IMR-90 (cell line): ENCODE measurements at regions not wholly inside any gene's neighbourhood (a gene's known extent, or its start where the extent isn't known, plus 50 kb on each side); places are given as distances from the start of the nearest gene placed in this dataset.

Experiments
- ATAC-seq: fragments of 200-7000 bp; cut with Tn5 transposase; 2 replicates; pipeline ENCODE4 v1.9.1; 2020; ENCODE audit warnings: low read depth, mild to moderate bottlenecking, moderate library complexity
- BruUV-seq: library from RNA; stranded (reverse); fragments of 400-500 nt; replicated peaks from 2 replicates; lab custom pipeline; 2021; lab: Mats Ljungman, UMichigan
- CTCF ChIA-PET: fragments of 300-600 bp; formaldehyde crosslinking; extraction: SDS; loops from one replicate; lab custom pipeline; 2021; ENCODE audit warnings: antibody characterized with exemption; lab: Yijun Ruan, JAX
- POLR2A ChIA-PET: fragments of 300-600 bp; sonication (Branson Sonifier 250); formaldehyde crosslinking; loops from one replicate; lab custom pipeline; 2022; ENCODE audit warnings: antibody characterized with exemption; ENCODE audit not compliant: unreplicated experiment; lab: Charles Lee
- DNase-seq: peaks from one replicate; pipeline ENCODE4 v3.0.0; 2013
- H2AFZ ChIP-seq: replicated peaks from 2 replicates; pipeline ENCODE3; 2013; ENCODE audit warnings: low read length, mild to moderate bottlenecking; ENCODE audit not compliant: poor library complexity
- H2AK5ac ChIP-seq: 2 replicates; pipeline ENCODE4 v1.6.1; 2013; ENCODE audit warnings: low read depth, low read length, inconsistent platforms
- H2AK9ac ChIP-seq: replicated peaks from 2 replicates; pipeline ENCODE3; 2013; ENCODE audit warnings: mild to moderate bottlenecking, low read depth, low read length, moderate library complexity; ENCODE audit not compliant: poor library complexity
- H2BK120ac ChIP-seq: 2 replicates; pipeline ENCODE4 v1.6.1; 2013; ENCODE audit warnings: low read depth, low read length, inconsistent platforms
- H2BK15ac ChIP-seq: 3 replicates; pipeline ENCODE4 v1.6.1; 2013; ENCODE audit warnings: low read depth, low read length, inconsistent platforms
- H2BK20ac ChIP-seq: 2 replicates; pipeline ENCODE4 v1.6.1; 2013; ENCODE audit warnings: low read depth, mild to moderate bottlenecking, inconsistent platforms, low read length, moderate library complexity
- H2BK5ac ChIP-seq: 2 replicates; pipeline ENCODE4 v1.6.1; 2013; ENCODE audit warnings: mild to moderate bottlenecking, low read depth, low read length, inconsistent platforms; ENCODE audit not compliant: poor library complexity, severe bottlenecking
- H3K14ac ChIP-seq: replicated peaks from 2 replicates; pipeline ENCODE4 v1.6.1; 2013; ENCODE audit warnings: low read depth, low read length, inconsistent platforms
- H3K18ac ChIP-seq: 2 replicates; pipeline ENCODE4 v1.6.1; 2013; ENCODE audit warnings: low read depth, low read length, control low read depth
- H3K23ac ChIP-seq: 2 replicates; pipeline ENCODE4 v1.6.1; 2013; ENCODE audit warnings: low read depth, low read length, inconsistent platforms
- H3K27ac ChIP-seq: 2 replicates; pipeline ENCODE4 v1.5.1; 2013; ENCODE audit warnings: mild to moderate bottlenecking, control low read depth, low read length; ENCODE audit not compliant: insufficient read depth
- H3K27me3 ChIP-seq: 2 replicates; pipeline ENCODE4 v1.6.1; 2013; ENCODE audit warnings: low read length; ENCODE audit not compliant: control insufficient read depth, insufficient read depth
- H3K36me3 ChIP-seq: 2 replicates; pipeline ENCODE4 v1.6.1; 2013; ENCODE audit warnings: low read length, mixed read lengths; ENCODE audit not compliant: control insufficient read depth, insufficient read depth
- H3K4ac ChIP-seq: 2 replicates; pipeline ENCODE4 v1.6.1; 2013; ENCODE audit warnings: low read depth, low read length, inconsistent platforms
- H3K4me1 ChIP-seq: 2 replicates; pipeline ENCODE4 v1.6.1; 2013; ENCODE audit warnings: low read length, mixed read lengths; ENCODE audit not compliant: control insufficient read depth, insufficient read depth
- H3K4me2 ChIP-seq: 2 replicates; pipeline ENCODE4 v1.6.1; 2013; ENCODE audit warnings: low read depth, mild to moderate bottlenecking, control low read depth, low read length, moderate library complexity
- H3K4me3 ChIP-seq: 2 replicates; pipeline ENCODE4 v1.5.1; 2013; ENCODE audit warnings: low read depth, mild to moderate bottlenecking, control low read depth, low read length, moderate library complexity; ENCODE audit not compliant: insufficient read depth
- H3K56ac ChIP-seq: 2 replicates; pipeline ENCODE4 v1.6.1; 2013; ENCODE audit warnings: low read length, inconsistent platforms; ENCODE audit not compliant: insufficient read depth; ENCODE audit errors: extremely low read depth
- H3K79me1 ChIP-seq, 2 experiments: 2 replicates each; pipeline ENCODE4 v1.6.1; 2013; ENCODE audit warnings: low read length in 2 of 2, inconsistent platforms in 1 of 2, low read depth in 1 of 2
- H3K9ac ChIP-seq: 2 replicates; pipeline ENCODE4 v1.6.1; 2013; ENCODE audit warnings: low read depth, low read length, control low read depth
- H3K9me1 ChIP-seq: 2 replicates; pipeline ENCODE4 v1.6.1; 2013; ENCODE audit warnings: low read length, inconsistent platforms; ENCODE audit not compliant: insufficient read depth
- H3K9me3 ChIP-seq: 2 replicates; pipeline ENCODE4 v1.6.1; 2013; ENCODE audit warnings: low read length; ENCODE audit not compliant: control insufficient read depth, insufficient read depth
- H4K20me1 ChIP-seq: 2 replicates; pipeline ENCODE4 v1.6.1; 2013; ENCODE audit warnings: low read length, inconsistent platforms; ENCODE audit not compliant: insufficient read depth
- H4K5ac ChIP-seq: 2 replicates; pipeline ENCODE4 v1.6.1; 2013; ENCODE audit warnings: mild to moderate bottlenecking, low read depth, low read length, control low read depth
- H4K8ac ChIP-seq, 2 experiments: 2 replicates each; pipeline ENCODE4 v1.6.1; 2013; ENCODE audit warnings: low read depth in 2 of 2, low read length in 2 of 2, control low read depth in 1 of 2, inconsistent platforms in 1 of 2
- H4K91ac ChIP-seq: 2 replicates; pipeline ENCODE4 v1.6.1; 2013; ENCODE audit warnings: low read depth, low read length, inconsistent platforms; ENCODE audit not compliant: insufficient read depth
- BHLHE40 ChIP-seq: fragments of 150-350 bp; IDR thresholded peaks from 2 replicates; pipeline ENCODE4 v1.6.1; 2016; ENCODE audit warnings: mild to moderate bottlenecking, low read depth, low read length
- CEBPB ChIP-seq: IDR thresholded peaks from 2 replicates; pipeline ENCODE4 v1.6.1; 2012; ENCODE audit warnings: low read depth, low read length, improper control_type of control experiment
- CHD1 ChIP-seq: IDR thresholded peaks from 2 replicates; pipeline ENCODE4 v1.6.1; 2012; ENCODE audit warnings: low read depth, low read length, improper control_type of control experiment
- FOS ChIP-seq: fragments of 150-350 bp; IDR thresholded peaks from 2 replicates; pipeline ENCODE4 v1.6.1; 2016; ENCODE audit warnings: low read depth, low read length
- MAFK ChIP-seq: IDR thresholded peaks from 2 replicates; pipeline ENCODE4 v1.6.1; 2012; ENCODE audit warnings: low read depth, low read length, improper control_type of control experiment
- MAZ ChIP-seq: IDR thresholded peaks from 2 replicates; pipeline ENCODE4 v1.6.1; 2012; ENCODE audit warnings: low read depth, mild to moderate bottlenecking, low read length, improper control_type of control experiment, moderate library complexity, borderline replicate concordance
- MXI1 ChIP-seq: IDR thresholded peaks from 2 replicates; pipeline ENCODE4 v1.6.1; 2012; ENCODE audit warnings: low read depth, mild to moderate bottlenecking, low read length, moderate library complexity, borderline replicate concordance
- NFE2L2 ChIP-seq: fragments of 150-350 bp; IDR thresholded peaks from 2 replicates; pipeline ENCODE4 v1.6.1; 2016; ENCODE audit warnings: low read depth, mild to moderate bottlenecking, low read length
- POLR2A ChIP-seq: IDR thresholded peaks from 2 replicates; pipeline ENCODE4 v1.6.1; 2012; ENCODE audit warnings: mild to moderate bottlenecking, low read depth, low read length
- RAD21 ChIP-seq: IDR thresholded peaks from 2 replicates; pipeline ENCODE4 v1.6.1; 2012; ENCODE audit warnings: low read length, improper control_type of control experiment
- RCOR1 ChIP-seq: IDR thresholded peaks from 2 replicates; pipeline ENCODE4 v1.6.1; 2012; ENCODE audit warnings: mild to moderate bottlenecking, low read length, improper control_type of control experiment; ENCODE audit not compliant: insufficient replicate concordance
- RFX5 ChIP-seq: IDR thresholded peaks from 2 replicates; pipeline ENCODE4 v1.8.0; 2012; ENCODE audit warnings: low read depth, mild to moderate bottlenecking, low read length, moderate library complexity
- SMC3 ChIP-seq: fragments of 150-350 bp; IDR thresholded peaks from 2 replicates; pipeline ENCODE4 v1.6.1; 2016; ENCODE audit warnings: low read depth, mild to moderate bottlenecking, antibody characterized with exemption, low read length, moderate library complexity
- WGBS, 2 experiments: methylation state at CpG; one replicate each; pipeline versions ENCODE4 v1.1.5 to v1.1.7; 2013; ENCODE audit warnings: missing lambda C conversion rate in 2 of 2; ENCODE audit not compliant: insufficient read length in 1 of 2; ENCODE audit errors: extremely low coverage in 2 of 2; 5-methylcytosine and 5-hydroxymethylcytosine counted together
- dilution Hi-C: fragments of 300-500 bp; cut with HindIII; formaldehyde crosslinking; loops from one replicate; pipeline ENCODE4 v1.14.3; 2018; ENCODE audit warnings: low sequenced_read_pairs; ENCODE audit not compliant: unreplicated experiment
- in situ Hi-C: fragments of 300-500 bp; cut with MboI; formaldehyde crosslinking; loops from 3 replicates; pipeline ENCODE4 v1.14.3; 2019; ENCODE audit warnings: low sequenced_read_pairs, inconsistent platforms, mixed read lengths
- intact Hi-C: fragments of 100-400 bp; cut with micrococcal nuclease; formaldehyde crosslinking; loops from 2 replicates; pipeline ENCODE4 v1.10.0; 2022
- TF ChIP-seq, protein P1 (sequence below): fragments of 150-350 bp; IDR thresholded peaks from 2 replicates; pipeline ENCODE4 v1.6.1; 2016; ENCODE audit warnings: low read depth, mild to moderate bottlenecking, low read length, moderate library complexity, borderline replicate concordance
- TF ChIP-seq, protein P2 (sequence below): fragments of 150-350 bp; IDR thresholded peaks from 2 replicates; pipeline ENCODE4 v1.6.1; 2017; ENCODE audit warnings: mild to moderate bottlenecking, antibody characterized with exemption, low read length, low read depth
- TF ChIP-seq, protein P3 (sequence below): conservative IDR thresholded peaks from 2 replicates; pipeline ENCODE4 v1.5.1; 2012; ENCODE audit warnings: mild to moderate bottlenecking, low read depth, low read length, improper control_type of control experiment

DNA sequence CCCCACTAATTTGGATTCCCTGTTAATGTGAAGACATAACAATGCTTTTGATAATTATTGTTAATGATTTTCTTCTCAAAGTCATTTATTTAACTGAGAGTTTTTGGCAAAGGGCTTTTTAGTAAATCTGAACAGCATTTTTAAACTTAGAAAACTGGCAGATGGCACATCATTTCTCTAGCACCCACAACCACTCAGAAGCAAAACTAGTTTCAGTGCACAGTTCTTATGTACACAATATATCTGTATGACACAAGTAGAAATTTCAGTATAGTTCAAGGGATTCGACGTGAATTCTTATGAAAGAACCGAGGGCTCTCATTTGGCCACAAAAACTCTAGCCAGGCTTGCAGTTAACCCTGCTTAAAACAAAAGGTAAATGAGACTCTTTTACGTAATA, 231.4 kb upstream of the CDH9 start:
- Histone ChIP-seq H3K79me1 (no peaks in the 10 kb centered on the region), H4K5ac (no peak overlapping the region), H4K20me1 (no peaks in the 10 kb centered on the region), H2BK120ac (no peak overlapping the region), H4K8ac (no peak overlapping the region), H2AK9ac (no peak overlapping the region), H3K4me3 (no peak overlapping the region), H3K4me1 (no peaks in the 10 kb centered on the region), H3K4me2 (no peak overlapping the region), H3K9me1 (no peaks in the 10 kb centered on the region), H3K56ac (no peak overlapping the region), H3K9ac (no peak overlapping the region), H3K27me3 (no peaks in the 10 kb centered on the region), H4K91ac (no peak overlapping the region), H2BK5ac (no peak overlapping the region), H3K14ac (no peak overlapping the region), H3K9me3 (no peaks in the 10 kb centered on the region), H3K27ac (no peak overlapping the region), H2BK20ac (no peak overlapping the region), H3K36me3 (no peaks in the 10 kb centered on the region), H3K18ac (no peak overlapping the region), H3K4ac (no peak overlapping the region), H3K23ac (no peak overlapping the region), H2AFZ (no peak overlapping the region), H2BK15ac (no peak overlapping the region), H2AK5ac (no peak overlapping the region)
- WGBS, 2 experiments, result no CpG with 5 or more reads among the region's 4 CpGs
- CTCF ChIA-PET, result no interaction called here
- ATAC-seq, result no peak
- POLR2A ChIA-PET, result no interaction called here
- intact Hi-C loops (no loop called here), dilution Hi-C loops (no loop called here), in situ Hi-C loops (no loop called here)
- no TSS peak for BruUV-seq
- no peak for DNase-seq
- TF ChIP-seq, protein P1, sequence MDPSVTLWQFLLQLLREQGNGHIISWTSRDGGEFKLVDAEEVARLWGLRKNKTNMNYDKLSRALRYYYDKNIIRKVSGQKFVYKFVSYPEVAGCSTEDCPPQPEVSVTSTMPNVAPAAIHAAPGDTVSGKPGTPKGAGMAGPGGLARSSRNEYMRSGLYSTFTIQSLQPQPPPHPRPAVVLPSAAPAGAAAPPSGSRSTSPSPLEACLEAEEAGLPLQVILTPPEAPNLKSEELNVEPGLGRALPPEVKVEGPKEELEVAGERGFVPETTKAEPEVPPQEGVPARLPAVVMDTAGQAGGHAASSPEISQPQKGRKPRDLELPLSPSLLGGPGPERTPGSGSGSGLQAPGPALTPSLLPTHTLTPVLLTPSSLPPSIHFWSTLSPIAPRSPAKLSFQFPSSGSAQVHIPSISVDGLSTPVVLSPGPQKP, result no peak
- no peak for TF ChIP-seq RAD21
- no peak for TF ChIP-seq MAZ
- TF ChIP-seq MAFK, result no peak
- no peak for TF ChIP-seq NFE2L2
- no peak for TF ChIP-seq BHLHE40
- no peak for TF ChIP-seq CEBPB
- no peak for TF ChIP-seq RFX5
- TF ChIP-seq POLR2A, result no peak
- TF ChIP-seq, protein P2, sequence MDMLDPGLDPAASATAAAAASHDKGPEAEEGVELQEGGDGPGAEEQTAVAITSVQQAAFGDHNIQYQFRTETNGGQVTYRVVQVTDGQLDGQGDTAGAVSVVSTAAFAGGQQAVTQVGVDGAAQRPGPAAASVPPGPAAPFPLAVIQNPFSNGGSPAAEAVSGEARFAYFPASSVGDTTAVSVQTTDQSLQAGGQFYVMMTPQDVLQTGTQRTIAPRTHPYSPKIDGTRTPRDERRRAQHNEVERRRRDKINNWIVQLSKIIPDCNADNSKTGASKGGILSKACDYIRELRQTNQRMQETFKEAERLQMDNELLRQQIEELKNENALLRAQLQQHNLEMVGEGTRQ, result no peak
- TF ChIP-seq MXI1, result no peak
- TF ChIP-seq FOS, result no peak
- TF ChIP-seq CHD1, result no peak
- TF ChIP-seq RCOR1, result no peak
- no peak for TF ChIP-seq SMC3
- TF ChIP-seq, protein P3, sequence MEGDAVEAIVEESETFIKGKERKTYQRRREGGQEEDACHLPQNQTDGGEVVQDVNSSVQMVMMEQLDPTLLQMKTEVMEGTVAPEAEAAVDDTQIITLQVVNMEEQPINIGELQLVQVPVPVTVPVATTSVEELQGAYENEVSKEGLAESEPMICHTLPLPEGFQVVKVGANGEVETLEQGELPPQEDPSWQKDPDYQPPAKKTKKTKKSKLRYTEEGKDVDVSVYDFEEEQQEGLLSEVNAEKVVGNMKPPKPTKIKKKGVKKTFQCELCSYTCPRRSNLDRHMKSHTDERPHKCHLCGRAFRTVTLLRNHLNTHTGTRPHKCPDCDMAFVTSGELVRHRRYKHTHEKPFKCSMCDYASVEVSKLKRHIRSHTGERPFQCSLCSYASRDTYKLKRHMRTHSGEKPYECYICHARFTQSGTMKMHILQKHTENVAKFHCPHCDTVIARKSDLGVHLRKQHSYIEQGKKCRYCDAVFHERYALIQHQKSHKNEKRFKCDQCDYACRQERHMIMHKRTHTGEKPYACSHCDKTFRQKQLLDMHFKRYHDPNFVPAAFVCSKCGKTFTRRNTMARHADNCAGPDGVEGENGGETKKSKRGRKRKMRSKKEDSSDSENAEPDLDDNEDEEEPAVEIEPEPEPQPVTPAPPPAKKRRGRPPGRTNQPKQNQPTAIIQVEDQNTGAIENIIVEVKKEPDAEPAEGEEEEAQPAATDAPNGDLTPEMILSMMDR, result no peak
